Epithelial cell of proximal tubule (primary cell): ENCODE measurements at regions not wholly inside any gene's neighbourhood (a gene's known extent, or its start where the extent isn't known, plus 50 kb on each side); places are given as distances from the start of the nearest gene placed in this dataset.

Source experiments
- DNase-seq: peaks from one replicate; pipeline ENCODE4 v3.0.0-alpha.2; 2011; ENCODE audit warnings: low read depth
- H3K4me3 ChIP-seq: 2 replicates; pipeline ENCODE4 v1.5.1; 2011; ENCODE audit warnings: low read depth, mild to moderate bottlenecking, low read length
- TF ChIP-seq, protein P1 (sequence below): conservative IDR thresholded peaks from 2 replicates; pipeline ENCODE4 v1.5.1; 2012; ENCODE audit warnings: low read depth, mild to moderate bottlenecking, low read length

- TF ChIP-seq, protein P1, sequence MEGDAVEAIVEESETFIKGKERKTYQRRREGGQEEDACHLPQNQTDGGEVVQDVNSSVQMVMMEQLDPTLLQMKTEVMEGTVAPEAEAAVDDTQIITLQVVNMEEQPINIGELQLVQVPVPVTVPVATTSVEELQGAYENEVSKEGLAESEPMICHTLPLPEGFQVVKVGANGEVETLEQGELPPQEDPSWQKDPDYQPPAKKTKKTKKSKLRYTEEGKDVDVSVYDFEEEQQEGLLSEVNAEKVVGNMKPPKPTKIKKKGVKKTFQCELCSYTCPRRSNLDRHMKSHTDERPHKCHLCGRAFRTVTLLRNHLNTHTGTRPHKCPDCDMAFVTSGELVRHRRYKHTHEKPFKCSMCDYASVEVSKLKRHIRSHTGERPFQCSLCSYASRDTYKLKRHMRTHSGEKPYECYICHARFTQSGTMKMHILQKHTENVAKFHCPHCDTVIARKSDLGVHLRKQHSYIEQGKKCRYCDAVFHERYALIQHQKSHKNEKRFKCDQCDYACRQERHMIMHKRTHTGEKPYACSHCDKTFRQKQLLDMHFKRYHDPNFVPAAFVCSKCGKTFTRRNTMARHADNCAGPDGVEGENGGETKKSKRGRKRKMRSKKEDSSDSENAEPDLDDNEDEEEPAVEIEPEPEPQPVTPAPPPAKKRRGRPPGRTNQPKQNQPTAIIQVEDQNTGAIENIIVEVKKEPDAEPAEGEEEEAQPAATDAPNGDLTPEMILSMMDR = no peak
These were observed 208.7 kb downstream of the AEBP2 start for GRCh38 chr12:19647806-19648556.

GRCh38 chr12:19648591-19648990 is 209.3 kb downstream of the AEBP2 start:
- TF ChIP-seq, protein P1 = no peak
- no peak for DNase-seq
- H3K4me3 ChIP-seq = no peak overlapping the region

More at GRCh38 chr12:19647806-19648556, 208.7 kb downstream of the AEBP2 start:
- no peak for DNase-seq
- no peak overlapping the region for H3K4me3 ChIP-seq

DNA sequence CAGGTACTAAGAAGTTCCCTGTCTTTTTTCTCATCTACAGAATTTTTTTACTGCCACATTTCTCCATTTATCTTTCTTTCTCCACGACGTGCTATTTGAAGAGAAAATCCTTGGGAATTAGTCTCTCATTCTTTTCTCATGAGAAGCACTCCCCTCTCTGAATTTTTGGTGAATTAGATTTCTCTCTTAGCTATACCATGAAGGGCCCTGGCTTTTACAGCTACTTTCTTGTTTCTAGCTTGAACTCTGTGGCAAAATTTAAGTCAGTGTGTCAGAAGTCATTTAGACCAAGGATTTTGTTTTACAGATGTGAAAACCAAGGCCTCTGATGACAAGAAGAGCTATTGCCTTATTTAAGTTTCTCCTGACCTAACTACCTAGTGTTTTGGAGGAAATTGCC is 213.1 kb downstream of the AEBP2 start:
- H3K4me3 ChIP-seq = no peak overlapping the region
- DNase-seq = no peak
- TF ChIP-seq, protein P1 = no peak

GRCh38 chr12:19654650-19655376 is 215.5 kb downstream of the AEBP2 start:
- TF ChIP-seq, protein P1 = no peak
- H3K4me3 ChIP-seq = no peak overlapping the region
- DNase-seq = no peak

GRCh38 chr12:19657118-19657731 is 217.9 kb downstream of the AEBP2 start:
- no peak overlapping the region for H3K4me3 ChIP-seq
- TF ChIP-seq, protein P1 = no peak
- DNase-seq = no peak

DNA sequence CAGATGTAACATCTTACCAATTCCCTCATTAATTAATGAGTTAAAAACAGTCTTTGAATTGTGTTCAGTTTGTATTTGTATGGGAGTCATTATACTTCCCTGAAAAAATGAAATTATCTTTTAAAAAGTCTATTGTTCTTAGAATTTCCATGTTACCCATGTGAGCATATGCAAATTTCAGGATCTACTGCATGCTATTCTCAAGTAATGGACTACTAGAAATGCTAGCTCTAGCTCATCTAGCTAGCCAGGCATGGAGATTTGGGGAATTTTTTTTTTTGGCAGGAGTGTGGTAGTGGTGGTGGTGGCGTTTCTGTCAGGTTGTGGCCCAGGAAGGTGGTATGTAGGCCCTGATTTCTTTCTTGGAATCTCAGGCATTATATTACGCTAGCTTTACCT is 218.4 kb downstream of the AEBP2 start:
- TF ChIP-seq, protein P1 = no peak
- H3K4me3 ChIP-seq = no peak overlapping the region
- no peak for DNase-seq
